Endodermal cell (in vitro differentiated cells): ENCODE measurements at regions not wholly inside any gene's neighbourhood (a gene's known extent, or its start where the extent isn't known, plus 50 kb on each side); places are given as distances from the start of the nearest gene placed in this dataset.

Source experiments
- DNase-seq: peaks from one replicate; pipeline ENCODE4 v3.0.0-alpha.2; 2017
- H3K27ac ChIP-seq: 2 replicates; pipeline ENCODE4 v1.5.1; 2013; ENCODE audit warnings: mild to moderate bottlenecking, low read depth, low read length, moderate library complexity
- H3K27me3 ChIP-seq: 2 replicates; pipeline ENCODE4 v1.6.1; 2013; ENCODE audit warnings: mild to moderate bottlenecking, low read length, moderate library complexity; ENCODE audit not compliant: insufficient read depth, control insufficient read depth, poor library complexity, severe bottlenecking
- H3K36me3 ChIP-seq: 2 replicates; pipeline ENCODE4 v1.7.0; 2013; ENCODE audit warnings: mild to moderate bottlenecking, low read length, moderate library complexity; ENCODE audit not compliant: control insufficient read depth, insufficient read depth
- H3K4me1 ChIP-seq: one replicate; pipeline ENCODE4 v1.7.0; 2013; ENCODE audit warnings: low read length; ENCODE audit not compliant: control insufficient read depth, insufficient read depth
- H3K4me3 ChIP-seq: 2 replicates; pipeline ENCODE4 v1.5.1; 2013; ENCODE audit warnings: mild to moderate bottlenecking, low read length, moderate library complexity
- H3K9ac ChIP-seq: 2 replicates; pipeline ENCODE4 v1.6.1; 2013; ENCODE audit warnings: mild to moderate bottlenecking, low read length, moderate library complexity; ENCODE audit not compliant: poor library complexity, severe bottlenecking; ENCODE audit errors: extremely low read depth
- H3K9me3 ChIP-seq: 2 replicates; pipeline ENCODE4 v1.6.1; 2013; ENCODE audit warnings: mild to moderate bottlenecking, low read length, moderate library complexity; ENCODE audit not compliant: control insufficient read depth
- H3K27ac Mint-ChIP-seq: 2 replicates; pipeline ENCODE4 v1.8.0; 2020; ENCODE audit warnings: mixed read lengths
- H3K27me3 Mint-ChIP-seq: 2 replicates; pipeline ENCODE4 v1.8.0; 2021; ENCODE audit warnings: mild to moderate bottlenecking, mixed read lengths; ENCODE audit not compliant: insufficient read depth
- H3K36me3 Mint-ChIP-seq: 2 replicates; pipeline ENCODE4 v1.8.0; 2020; ENCODE audit warnings: low read depth, mixed read lengths
- H3K4me1 Mint-ChIP-seq: 2 replicates; pipeline ENCODE4 v1.8.0; 2020; ENCODE audit warnings: mixed read lengths
- H3K4me3 Mint-ChIP-seq: 2 replicates; pipeline ENCODE4 v1.8.0; 2020; ENCODE audit warnings: mild to moderate bottlenecking, moderate library complexity, mixed read lengths
- H3K9me3 Mint-ChIP-seq: 2 replicates; pipeline ENCODE4 v1.8.0; 2020; ENCODE audit warnings: mild to moderate bottlenecking, mixed read lengths
- WGBS, 2 experiments: methylation state at CpG; one replicate each; pipeline versions ENCODE4 v1.1.5 to v1.1.7; 2013; ENCODE audit warnings: missing lambda C conversion rate in 2 of 2, mixed read lengths in 1 of 2; ENCODE audit not compliant: insufficient coverage in 1 of 2, insufficient read length in 1 of 2; 5-methylcytosine and 5-hydroxymethylcytosine counted together
- TF ChIP-seq, protein P1 (sequence below): fragments of 200-600 bp; sonication (generic); conservative IDR thresholded peaks from 2 replicates; pipeline ENCODE4 v1.5.0; 2021; ENCODE audit warnings: antibody characterized with exemption, mild to moderate bottlenecking

DNA sequence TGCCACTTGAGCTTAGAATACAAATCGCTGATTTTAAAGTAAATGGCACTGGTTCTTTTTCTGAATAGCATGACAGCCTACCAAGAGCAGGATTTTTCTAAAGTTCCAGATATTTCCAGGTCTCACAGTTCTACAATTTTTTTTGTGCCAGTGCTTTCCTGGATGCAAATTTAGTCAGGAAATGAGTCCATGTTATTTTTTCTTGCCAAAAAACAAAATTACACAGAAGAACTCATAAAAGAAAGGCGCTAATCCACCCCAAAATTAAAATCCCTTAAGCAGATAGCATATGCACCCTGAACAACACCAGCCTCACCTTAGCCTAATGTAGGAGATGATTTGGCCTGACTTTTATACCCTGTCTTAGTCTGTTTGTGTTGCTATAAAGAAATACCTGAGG lies 86.4 kb upstream of the ARG1 start:
- peaks cover 2% of the 10 kb centered on the region for H3K27me3 Mint-ChIP-seq
- TF ChIP-seq, protein P1, sequence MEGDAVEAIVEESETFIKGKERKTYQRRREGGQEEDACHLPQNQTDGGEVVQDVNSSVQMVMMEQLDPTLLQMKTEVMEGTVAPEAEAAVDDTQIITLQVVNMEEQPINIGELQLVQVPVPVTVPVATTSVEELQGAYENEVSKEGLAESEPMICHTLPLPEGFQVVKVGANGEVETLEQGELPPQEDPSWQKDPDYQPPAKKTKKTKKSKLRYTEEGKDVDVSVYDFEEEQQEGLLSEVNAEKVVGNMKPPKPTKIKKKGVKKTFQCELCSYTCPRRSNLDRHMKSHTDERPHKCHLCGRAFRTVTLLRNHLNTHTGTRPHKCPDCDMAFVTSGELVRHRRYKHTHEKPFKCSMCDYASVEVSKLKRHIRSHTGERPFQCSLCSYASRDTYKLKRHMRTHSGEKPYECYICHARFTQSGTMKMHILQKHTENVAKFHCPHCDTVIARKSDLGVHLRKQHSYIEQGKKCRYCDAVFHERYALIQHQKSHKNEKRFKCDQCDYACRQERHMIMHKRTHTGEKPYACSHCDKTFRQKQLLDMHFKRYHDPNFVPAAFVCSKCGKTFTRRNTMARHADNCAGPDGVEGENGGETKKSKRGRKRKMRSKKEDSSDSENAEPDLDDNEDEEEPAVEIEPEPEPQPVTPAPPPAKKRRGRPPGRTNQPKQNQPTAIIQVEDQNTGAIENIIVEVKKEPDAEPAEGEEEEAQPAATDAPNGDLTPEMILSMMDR: no peak
- H3K4me3 Mint-ChIP-seq: no peak overlapping the region
- peaks cover 4% of the 10 kb centered on the region for H3K36me3 Mint-ChIP-seq
- H3K9ac ChIP-seq: no peak overlapping the region
- 90 to 97% methylated on average over 1 to 2 of the region's 2 CpGs for WGBS, 2 experiments
- H3K4me1 Mint-ChIP-seq: peaks cover 33% of the 10 kb centered on the region
- H3K9me3 Mint-ChIP-seq: no peaks in the 10 kb centered on the region
- no peak overlapping the region for H3K4me3 ChIP-seq
- no peak overlapping the region for H3K27ac ChIP-seq
- no peaks in the 10 kb centered on the region for H3K9me3 ChIP-seq
- peaks cover 3% of the 10 kb centered on the region for H3K4me1 ChIP-seq
- no peaks in the 10 kb centered on the region for H3K27me3 ChIP-seq
- no peaks in the 10 kb centered on the region for H3K36me3 ChIP-seq
- no peak overlapping the region for H3K27ac Mint-ChIP-seq
- no peak for DNase-seq

DNA sequence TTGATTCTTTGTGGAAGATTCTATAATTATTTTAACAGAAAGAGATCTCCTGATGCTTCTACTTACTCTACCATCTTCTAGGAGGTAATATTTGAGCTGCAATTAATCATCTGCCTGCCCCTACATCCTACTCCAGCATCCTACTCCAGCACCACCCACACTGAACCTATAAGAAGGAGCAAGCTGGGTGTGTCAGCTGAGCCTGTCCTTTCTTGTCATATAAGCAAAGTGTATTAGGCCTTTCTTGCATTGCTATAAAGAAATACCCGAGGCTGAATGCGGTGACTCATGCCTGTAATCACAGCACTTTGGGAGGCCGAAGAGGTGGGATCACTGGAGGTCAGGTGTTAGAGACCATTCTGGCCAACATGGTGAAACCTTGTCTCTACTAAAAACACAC lies 84.2 kb upstream of the ARG1 start:
- H3K4me1 ChIP-seq: peaks cover 3% of the 10 kb centered on the region
- TF ChIP-seq, protein P1: no peak
- H3K4me3 ChIP-seq: no peak overlapping the region
- peaks cover 2% of the 10 kb centered on the region for H3K27me3 Mint-ChIP-seq
- peaks cover 39% of the 10 kb centered on the region for H3K4me1 Mint-ChIP-seq
- 93 to 100% methylated on average over 3 of the region's 3 CpGs for WGBS, 2 experiments
- H3K27ac ChIP-seq: no peak overlapping the region
- H3K36me3 Mint-ChIP-seq: peaks cover 4% of the 10 kb centered on the region
- H3K4me3 Mint-ChIP-seq: no peak overlapping the region
- no peak for DNase-seq
- no peaks in the 10 kb centered on the region for H3K9me3 Mint-ChIP-seq
- no peaks in the 10 kb centered on the region for H3K36me3 ChIP-seq
- no peaks in the 10 kb centered on the region for H3K9me3 ChIP-seq
- H3K27me3 ChIP-seq: no peaks in the 10 kb centered on the region
- H3K27ac Mint-ChIP-seq: no peak overlapping the region
- H3K9ac ChIP-seq: no peak overlapping the region

DNA sequence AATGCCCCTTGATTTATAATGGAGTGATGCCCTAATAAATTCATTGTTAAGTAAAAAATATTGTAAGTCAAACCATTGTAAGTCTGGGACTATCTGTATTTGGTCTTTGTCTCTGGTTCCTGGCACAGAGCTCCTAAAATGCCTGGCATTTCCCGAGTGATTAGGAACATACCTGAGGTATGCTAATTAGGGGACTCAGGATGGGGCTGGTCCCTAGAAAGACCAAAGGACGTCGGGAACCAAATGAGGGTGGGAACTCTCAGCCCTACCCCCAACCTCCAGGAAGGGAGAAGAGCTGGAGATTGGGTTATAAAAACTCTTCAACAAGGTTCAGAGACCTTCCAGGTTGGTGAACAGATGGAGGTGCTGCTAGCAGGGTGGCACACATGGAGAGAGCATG lies 82.6 kb upstream of the ARG1 start:
- peak; percentile 71 for DNase-seq
- H3K4me1 Mint-ChIP-seq: peaks cover 43% of the 10 kb centered on the region
- TF ChIP-seq, protein P1: no peak
- WGBS, 2 experiments: 29 to 40% methylated on average over 1 to 3 of the region's 3 CpGs
- H3K9ac ChIP-seq: no peak overlapping the region
- H3K9me3 Mint-ChIP-seq: no peaks in the 10 kb centered on the region
- peaks cover 12% of the 10 kb centered on the region for H3K9me3 ChIP-seq
- peaks cover 2% of the 10 kb centered on the region for H3K27me3 Mint-ChIP-seq
- peaks cover 3% of the 10 kb centered on the region for H3K4me1 ChIP-seq
- peak overlapping the region; percentile 1 for H3K4me3 Mint-ChIP-seq
- peaks cover 6% of the 10 kb centered on the region for H3K36me3 Mint-ChIP-seq
- no peak overlapping the region for H3K27ac ChIP-seq
- peak overlapping the region; percentile 71 for H3K27ac Mint-ChIP-seq
- no peaks in the 10 kb centered on the region for H3K36me3 ChIP-seq
- no peaks in the 10 kb centered on the region for H3K27me3 ChIP-seq
- peak overlapping the region; percentile 1 for H3K4me3 ChIP-seq
